ENCODE measurements at regions not wholly inside any gene's neighbourhood (a gene's known extent, or its start where the extent isn't known, plus 50 kb on each side); places are given as distances from the start of the nearest gene placed in this dataset.

DNA sequence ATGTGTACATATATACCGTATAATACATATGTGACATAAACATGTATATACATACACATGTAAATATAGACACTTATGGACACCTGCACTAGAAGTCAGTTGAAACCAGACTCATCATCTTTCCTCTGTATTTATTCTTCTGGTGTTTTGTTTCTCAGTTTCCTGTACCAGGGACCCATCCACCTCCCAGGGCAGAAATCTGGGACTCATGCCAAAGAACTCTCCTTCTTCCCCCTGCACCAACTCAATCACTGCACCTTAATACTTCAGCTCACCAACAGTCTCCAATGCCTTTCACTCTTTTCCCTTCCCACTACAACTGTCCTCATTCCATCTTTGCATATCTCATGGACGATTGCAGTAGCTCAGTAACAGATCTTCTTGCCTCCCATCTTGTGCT, 428.0 kb downstream of the FBXO15 start:
- no peak for DNase-seq

DNA sequence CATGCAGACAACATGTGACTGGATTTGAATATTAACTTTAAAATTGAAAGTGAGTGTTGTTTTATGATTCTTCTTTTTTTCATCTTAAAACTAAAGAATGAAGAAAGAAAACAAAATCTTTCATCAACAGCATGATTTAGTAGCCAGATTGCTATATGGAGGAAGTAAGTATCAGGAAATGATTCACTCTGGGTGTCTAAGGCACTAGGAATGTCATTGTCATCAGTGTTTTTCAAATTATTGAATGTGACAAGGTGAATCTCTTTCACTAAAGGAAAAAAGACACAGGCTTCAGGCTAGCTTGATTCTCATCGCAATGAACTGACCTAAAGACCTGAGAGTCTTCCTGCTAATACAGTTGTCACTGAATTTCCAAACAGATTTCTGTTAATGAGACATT, 430.1 kb downstream of the FBXO15 start:
- no peak for DNase-seq

DNA sequence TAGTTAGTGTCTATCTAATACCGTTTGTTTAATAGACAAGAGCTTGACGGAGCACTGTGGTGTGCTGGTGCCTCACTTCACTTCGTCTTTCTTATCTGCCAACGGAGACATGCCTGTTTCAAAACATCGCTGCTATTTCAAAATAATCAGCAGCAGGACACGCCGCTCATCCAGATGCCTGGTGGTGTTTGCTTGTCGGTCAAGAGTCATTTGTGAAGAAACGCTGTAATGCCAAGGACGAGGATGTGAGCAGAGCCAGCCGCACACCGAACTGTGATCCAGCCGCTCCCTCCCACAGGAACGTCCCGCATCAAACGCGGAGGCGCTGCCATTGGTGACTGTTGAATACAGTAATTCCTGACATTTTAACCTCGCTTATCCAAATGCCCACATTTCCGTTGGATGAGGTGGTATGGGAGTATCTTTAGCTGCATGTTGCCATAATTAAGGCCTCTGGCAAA, 432.4 kb downstream of the FBXO15 start:
- DNase-seq: no peak

DNA sequence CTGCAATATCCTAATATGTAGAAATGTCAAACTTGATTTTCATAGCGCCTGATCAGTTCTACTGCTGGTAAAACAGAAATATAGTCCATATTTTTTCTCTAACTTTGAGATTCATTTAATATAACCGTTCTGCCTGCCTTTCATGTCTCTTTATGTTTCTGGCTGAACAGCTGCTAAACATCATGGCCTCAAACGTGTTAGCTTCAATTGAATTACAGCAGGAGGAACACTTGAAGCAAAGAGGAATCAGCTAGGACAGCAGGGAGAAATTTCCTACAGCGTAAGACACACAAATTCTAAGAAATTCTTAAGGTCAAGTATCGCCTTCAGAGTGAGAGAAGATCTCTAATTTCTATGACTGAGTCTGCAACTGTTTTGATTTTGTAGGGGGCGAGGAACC, 433.2 kb downstream of the FBXO15 start:
- DNase-seq: no peak

DNA sequence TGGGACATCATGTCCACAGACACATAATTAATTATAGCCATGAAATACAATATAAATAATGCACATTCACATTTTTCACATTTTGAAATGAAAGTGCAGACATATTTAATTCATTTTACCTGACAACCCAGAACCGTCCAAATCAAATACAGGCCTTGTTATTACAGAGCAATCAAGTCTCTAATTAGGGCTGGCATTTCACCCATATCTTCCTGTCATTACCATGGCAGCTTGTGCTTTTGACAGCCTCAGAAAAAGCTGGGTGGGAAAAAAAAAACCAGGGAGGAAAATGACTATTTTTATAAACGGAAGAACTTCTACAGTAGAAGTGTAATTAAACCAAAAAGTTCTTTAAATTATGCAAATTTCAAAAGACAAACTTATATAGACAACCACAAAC, 436.4 kb downstream of the FBXO15 start:
- no peak for DNase-seq

DNA sequence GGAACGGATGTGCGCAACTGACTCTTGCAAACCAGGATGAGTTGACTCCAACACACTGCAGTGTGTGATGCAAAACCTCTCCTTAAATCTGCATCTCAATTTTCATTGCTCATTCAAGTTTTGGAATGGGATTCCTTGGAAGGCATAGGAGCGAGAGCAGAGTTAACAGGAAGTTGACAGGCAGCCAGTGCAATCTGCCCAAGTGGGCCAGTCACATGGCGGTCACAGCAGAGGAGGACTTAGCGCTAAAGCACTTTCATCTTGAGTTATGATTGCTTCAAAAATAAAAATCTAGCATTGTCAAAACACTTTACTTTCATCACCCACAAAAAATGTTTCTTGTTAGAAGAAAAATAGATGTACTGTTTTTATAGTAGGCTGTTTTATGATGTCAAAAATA, 439.0 kb downstream of the FBXO15 start:
- DNase-seq: no peak

DNA sequence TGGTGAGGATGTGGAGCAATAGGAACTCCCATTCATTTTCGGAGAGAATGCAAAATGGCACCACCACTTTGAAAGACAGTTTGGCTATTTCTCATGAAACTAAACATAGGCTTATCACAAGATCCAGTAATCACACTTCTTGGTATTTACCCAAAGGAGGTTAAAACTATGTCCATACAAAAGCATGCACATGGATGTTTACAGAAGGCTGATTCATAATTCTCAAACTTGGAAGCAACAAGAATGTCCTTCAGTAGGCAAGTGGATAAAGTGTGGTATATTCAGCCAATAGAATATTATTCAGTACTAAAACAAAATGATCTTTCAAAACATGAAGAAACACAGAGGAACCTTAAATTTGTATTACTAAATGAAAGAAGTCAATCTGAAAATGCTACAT, 440.6 kb downstream of the FBXO15 start:
- no peak for DNase-seq

DNA sequence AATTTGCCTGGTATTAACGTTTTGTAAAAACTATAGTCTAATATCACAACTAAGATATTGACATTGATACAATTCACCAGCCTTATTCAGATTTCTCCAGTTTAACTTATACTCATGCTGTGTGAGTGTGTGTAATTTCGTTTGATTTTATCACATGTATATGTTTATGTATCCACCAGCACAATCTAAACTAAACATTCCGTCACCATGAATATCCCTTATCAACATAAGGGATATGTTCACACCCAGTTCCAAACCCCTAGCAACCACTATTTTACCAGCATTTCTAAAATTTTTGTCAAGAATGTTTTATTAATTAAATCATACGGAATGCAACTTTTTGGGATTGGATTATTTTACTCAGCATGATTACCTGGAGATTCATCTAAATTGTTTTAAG, 450.3 kb downstream of the FBXO15 start:
- no peak for DNase-seq

DNA sequence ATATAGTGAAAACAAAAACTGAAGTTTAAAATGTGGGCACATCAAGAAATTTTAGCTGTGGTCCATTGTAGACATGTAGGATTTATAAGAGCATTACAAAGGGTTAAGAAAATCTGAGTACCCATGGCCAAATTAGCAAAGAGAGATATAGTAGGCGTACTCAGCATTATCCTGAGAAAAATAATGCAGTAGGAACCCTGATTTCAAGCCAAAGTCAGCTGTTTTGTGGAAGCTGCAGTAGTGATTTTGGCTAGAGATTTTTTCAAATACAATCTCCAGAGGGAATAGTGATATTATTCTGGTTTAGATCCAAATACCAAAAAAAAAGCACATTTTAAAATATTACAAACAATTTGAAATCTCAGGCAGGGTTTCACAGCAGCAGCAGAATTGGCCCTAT, 450.9 kb downstream of the FBXO15 start:
- no peak for DNase-seq

DNA sequence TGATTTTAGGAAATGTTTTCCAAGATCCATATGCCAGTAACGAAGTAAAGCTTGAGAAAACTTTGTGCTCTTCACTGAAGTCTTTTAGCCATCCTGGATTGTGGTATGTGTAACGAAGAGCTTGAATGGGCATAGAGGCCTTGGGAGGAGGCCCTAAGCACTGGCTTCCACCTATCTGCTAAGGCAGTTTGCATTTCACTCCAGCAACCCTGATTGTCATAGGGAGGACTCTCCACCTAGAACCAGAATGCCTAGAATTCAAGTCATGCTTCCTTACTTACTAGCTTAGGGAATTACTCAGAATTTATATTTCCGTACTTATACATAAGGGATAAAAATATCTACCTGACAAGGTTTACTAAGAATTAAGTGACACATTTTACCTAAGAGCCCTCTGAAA, 451.5 kb downstream of the FBXO15 start:
- DNase-seq: no peak

DNA sequence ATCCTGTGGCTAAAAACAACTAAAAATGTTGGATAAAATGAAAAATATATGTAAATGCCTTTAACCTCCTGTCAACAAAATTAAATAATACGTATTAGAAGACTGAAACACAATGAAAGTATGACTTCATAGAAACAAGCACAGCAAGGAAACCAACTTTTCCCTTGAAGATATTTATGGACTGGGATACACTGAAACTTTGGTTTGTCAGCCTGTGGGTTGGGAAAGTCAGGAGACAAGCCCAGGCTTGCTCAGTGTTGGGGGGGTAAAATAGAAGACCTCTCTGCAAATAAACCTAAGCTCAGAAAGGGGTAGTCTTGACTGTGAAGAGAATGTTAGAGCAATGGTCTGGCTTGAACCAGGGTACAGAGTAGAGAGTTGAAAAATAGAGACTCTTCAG, 454.5 kb downstream of the FBXO15 start:
- no peak for DNase-seq

DNA sequence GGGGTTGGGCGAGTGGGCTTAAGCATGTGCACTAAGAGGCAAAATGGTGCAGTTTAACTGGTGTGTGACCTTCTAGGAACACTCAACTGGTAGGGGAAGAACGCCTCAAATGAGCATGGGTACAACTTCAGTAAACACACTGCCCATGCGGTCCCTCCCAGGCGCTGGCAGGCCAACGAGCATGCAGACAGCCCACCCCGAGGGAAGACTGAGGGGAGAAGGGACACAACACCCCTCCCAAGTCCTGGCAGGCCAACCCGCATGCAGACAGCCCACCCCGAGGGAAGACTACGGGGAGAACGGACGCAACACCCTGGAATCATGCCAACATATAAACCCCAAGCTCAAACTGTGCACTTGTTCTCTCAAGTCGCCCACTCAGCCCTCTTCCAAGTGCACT, 456.0 kb downstream of the FBXO15 start:
- DNase-seq: no peak

DNA sequence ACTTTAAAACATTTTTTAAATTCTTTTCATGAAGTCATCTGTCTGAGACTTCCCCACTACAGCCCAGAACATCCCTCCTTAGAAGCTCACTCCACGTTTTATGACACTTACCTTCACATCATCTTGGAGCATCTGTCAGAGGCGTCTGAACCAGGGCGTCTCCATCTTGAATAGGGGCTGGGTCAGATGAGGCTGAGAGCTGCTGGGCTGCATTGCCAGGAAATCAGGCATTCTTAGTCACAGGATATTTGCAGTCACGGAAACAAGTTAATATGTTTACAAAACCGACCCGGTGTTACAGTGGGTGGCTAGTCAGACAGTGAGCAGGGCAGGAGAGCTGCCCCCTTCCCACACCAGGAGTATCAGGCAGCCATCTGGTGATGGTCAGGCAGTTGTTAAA, 456.5 kb downstream of the FBXO15 start:
- DNase-seq: no peak

DNA sequence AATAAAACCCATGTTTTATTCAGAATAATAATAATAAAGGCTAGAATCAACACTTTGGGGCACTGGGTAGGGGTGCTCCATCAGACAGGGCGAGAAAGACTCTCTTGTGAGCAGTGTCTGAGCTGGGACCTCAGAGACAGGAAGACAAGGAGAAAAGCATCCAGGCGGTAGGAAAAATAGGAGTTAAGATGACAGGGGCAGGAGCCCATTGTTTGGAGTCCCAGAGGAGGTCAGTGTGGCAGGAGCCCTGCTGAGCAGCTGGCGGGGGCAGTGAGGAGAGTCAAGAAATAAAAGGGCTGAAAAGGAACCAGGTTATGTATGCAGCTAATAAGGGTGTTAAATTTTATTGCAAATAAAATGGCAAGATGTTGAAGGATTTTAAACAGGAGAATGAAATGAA, 457.4 kb downstream of the FBXO15 start:
- DNase-seq: no peak

DNA sequence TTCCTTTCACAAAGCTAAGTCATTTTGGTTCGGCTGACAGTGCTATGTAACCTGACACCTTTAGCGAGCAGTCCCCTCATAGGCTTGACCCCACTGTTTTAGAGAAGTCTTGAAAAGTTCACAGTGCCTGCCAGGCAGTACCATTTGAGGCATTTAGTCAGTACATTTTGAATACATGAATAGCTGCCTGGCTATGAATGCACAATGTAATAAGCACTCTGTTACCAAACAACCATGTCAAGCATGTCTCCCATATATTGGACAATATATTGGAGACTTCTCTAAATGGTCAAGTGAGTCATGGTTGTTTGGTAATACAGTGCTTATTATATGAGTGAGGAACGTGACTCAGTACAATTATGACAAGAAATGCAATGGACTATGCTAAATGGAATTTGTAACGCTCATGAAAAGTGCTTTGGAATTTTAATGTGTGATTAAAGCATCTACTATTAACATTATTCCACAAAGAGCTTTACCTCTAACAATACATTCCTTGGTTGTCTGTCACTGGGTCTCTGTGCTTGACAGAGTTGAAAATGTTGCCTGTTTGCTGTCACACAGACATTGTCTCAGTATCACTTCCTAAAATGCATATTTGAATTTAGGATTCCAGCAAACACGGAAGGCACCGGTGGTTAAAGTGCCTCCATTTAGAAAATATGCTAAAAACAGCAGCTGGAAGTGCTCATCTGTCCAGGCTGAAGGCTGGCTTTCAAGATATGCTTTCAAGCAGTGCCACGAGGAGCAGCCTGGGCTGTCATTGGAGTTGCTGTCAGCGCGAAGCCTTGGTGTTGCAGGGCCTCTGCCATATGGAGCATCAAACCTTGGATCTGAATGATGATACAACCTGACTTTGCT, 458.6 kb downstream of the FBXO15 start:
- DNase-seq: no peak

DNA sequence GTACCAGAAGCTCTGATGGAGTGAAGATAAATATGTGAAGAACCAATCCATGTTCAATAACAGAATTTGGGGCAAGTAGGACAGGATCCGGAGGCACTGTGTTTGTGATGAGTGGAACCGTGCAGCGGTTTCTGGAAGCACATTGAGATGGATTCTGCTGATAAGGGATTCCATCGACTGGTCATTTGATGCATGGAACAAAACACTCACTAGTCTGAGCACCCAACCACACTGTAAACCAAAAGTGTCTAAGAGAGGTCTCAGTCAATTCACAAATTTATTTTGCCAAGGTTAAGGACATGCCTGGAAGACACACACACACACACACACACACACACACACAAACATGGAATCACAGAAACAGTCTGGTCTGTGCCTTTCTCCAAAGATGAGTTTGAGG, 459.5 kb downstream of the FBXO15 start:
- no peak for DNase-seq

DNA sequence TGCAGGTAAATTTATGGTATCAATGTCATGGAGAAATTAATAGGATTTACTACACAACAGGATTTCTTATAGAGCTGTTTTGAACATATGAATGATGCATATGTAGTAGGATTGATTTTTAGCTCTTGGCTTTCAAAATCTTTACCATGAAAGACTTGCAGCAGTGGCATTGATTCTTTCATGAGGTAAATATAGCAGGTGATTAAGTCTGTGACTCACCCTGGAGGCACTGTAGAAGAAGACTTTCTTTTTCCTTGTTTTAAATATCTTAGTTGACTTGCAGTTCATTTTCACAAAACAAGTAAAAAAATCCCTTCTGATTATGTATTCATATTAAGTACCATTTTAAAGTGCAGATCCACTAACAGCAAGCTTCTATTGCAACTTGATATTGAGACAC, 463.0 kb downstream of the FBXO15 start:
- DNase-seq: no peak

DNA sequence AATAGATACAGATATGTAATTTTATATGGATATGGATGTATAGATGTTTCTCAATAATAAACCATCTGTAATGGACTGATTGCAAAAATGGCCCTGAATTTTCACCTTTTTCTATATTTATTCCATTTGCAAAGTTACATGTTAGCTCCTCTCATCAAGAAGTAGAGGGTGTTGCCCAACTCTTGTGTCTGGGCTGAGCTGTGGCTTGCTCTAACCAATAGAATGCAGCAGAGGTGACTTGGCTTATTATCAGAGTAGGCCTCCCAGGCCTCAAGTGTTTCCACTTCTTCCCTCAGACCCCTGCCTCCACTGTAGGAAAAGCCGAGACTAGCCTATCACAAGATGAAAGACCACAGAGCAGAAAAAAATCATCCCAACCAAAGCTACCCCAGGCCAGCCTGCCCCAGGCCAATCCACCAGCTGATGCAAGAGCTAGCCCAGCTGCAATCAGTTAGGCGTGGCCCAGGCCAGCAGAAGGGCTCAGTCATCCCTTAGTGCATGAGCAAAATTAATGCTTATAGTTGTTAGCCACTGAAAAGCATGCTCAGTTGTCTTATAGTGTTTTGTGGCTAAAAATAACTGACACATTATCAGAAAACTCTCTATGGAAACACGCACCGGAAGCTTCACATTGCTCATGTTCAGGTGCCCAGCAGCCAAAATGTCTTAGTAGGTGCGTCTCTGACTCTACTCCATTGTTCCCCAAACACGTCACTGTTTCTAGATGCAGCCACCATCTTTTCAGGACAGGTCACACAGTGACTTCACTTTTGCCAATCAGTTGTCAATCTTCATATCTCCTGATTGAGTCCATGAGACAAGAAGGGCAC, 464.0 kb downstream of the FBXO15 start:
- no peak for DNase-seq

DNA sequence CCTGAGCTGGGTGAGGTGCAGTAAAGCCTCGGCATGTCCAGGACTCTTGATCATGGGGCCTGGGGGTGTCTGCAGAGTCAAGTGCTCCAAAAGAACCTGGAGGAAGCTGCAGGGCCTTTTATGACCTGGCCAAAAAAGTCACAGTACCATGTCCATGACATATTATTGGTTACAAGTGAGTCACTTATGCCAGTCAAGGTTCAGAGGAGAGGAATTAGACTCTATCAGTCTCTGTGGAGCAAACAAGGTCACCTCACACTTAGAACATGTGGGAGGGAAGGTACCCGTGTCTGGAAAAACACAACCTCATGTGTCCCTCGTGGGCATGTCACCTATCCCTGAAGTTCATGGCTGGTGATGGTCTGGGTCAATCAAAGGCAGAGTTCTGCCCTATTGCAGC, 465.7 kb downstream of the FBXO15 start:
- DNase-seq: no peak

DNA sequence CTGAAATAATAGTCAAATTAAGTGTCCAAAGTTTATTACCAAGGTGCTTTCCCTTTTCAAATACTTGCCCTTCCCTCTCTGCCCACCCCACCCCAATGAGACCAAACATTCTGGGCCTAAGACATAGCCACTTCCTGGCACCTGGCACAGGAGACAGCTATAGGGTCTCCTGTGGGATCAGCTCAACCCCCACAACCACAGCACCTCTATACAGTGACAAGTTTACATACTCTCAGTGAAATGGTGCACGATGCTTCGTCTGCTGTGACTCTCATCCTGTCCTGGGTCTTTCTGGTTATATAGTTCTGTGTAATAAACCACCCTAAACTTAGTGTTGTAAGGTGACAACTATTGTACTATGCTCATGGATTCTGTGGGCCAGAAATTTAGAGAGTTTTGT, 466.2 kb downstream of the FBXO15 start:
- no peak for DNase-seq

DNA sequence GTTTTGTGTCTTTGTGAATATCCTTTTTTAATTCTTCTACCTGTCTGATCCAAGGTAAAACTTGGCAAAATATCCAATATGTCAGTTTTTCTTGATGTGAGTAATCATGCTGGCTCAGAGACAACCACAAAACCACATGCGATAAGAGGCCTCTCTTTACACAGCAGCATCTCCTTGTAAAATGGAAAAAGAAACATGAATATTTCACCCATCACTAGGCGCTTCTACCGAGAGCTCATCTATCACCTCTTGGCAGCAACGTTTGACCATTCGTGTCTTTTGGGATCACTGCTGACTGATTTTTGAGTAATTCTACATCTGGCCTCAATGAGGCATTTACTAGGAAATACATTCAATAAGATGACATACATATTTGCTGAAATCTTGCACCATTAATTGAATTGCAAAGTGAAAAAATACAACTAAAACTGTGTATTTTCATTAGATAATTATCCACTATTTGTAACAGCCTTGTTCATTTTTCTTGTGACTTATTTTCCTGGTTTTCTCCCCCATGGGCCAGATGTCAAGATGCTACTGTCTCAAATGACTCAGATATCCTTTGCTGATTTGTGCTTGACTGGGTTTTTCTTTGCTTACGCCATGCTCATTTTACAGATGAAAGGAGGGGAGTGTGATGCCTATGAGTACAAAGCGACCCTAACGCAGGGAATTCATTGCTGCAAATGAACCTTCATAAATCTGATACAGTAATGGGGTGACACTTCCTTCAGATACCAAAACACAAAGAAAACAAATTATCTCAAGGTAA, 467.5 kb downstream of the FBXO15 start:
- DNase-seq: no peak

DNA sequence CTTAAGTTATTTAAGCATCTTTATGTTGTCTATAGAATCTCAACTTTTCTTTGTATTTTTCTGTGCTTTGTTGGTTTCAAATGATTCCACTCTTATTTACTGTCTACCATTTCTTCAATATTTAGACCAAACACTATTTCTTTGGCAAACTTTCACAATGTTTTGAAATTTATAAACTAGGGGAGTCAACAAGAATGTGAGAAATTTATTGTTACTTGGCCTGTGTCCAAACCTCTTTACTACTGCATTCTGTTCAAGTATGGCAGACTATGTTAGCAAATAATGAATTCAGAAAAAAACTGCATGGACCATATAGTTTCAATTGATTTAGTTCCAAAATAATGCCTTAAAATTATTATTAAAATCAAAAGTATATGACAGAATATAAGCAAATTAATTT, 470.2 kb downstream of the FBXO15 start:
- DNase-seq: no peak

DNA sequence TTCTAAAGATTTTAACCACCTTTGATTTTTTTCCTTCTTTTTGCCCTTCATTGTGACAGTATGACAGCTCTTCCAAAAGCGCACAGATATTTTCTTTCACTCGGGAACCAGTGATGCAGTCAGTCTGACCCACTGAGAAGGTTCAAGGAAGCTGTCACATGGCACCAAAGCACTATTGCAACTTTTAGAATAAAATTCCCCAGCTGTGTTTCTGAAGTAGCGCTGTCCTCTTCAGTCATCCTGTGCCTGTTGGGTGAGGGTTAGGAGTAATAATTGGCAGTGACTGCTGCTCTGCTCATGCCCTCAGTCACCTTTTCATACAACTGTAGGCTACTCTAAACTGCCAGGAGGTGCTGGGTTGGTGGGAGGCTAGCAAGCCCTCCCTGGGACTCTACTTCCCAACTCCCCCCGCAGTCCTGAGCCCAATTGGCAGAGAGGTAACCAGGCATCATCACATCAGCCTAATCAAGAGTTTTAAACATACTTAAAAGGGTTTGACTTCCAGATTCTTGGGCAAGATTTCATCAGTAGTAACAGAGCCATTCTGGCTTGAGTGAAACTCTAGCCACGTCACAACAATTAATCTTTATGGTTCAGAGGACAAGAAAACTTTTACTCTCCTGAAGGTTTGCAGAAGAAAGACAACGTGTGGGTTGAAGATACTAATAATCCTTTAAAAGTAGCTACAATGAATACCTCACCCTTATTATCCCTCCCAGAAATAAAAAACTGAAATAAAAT, 473.3 kb downstream of the FBXO15 start:
- no peak for DNase-seq

Data from activated CD4-positive, alpha-beta T cell treated with anti-CD3 and anti-CD28 coated beads, Interleukin-2, amount 50 U/mL, for 4 hours (primary cell).